ENCODE measurements at regions not wholly inside any gene's neighbourhood (a gene's known extent, or its start where the extent isn't known, plus 50 kb on each side); places are given as distances from the start of the nearest gene placed in this dataset.

DNA sequence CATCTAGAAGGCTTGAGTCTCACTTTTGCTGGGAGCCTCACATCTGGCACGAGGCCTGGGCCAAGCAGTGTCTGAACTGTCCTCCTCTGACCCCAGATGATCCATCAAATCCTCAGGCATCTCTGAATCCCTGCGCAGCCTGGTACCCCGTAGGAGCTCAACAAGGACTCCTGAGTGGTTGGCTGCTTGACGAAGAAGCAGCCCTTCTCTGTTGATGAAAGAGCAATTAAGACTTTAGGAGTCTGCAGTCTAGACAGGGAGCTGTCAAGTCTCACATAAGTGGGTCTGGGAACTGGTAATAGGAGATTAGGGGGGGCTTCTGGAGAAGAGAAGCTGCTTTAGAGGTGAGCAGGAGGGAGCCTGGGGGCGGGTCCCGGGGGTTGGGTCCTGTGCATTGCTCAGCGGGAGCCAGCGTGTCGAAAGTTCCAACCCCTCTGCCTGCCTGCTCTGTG, 326.0 kb downstream of the RPS24 start:
- BruUV-seq (replicated peaks), result no TSS peak
- no peaks in the 10 kb centered on the region for H3K79me2 ChIP-seq (ENCODE audit: insufficient read depth, low read depth, low read length)
- no peaks in the 10 kb centered on the region for H3K9me3 ChIP-seq (ENCODE audit: low read length)
- TF ChIP-seq, protein P1, sequence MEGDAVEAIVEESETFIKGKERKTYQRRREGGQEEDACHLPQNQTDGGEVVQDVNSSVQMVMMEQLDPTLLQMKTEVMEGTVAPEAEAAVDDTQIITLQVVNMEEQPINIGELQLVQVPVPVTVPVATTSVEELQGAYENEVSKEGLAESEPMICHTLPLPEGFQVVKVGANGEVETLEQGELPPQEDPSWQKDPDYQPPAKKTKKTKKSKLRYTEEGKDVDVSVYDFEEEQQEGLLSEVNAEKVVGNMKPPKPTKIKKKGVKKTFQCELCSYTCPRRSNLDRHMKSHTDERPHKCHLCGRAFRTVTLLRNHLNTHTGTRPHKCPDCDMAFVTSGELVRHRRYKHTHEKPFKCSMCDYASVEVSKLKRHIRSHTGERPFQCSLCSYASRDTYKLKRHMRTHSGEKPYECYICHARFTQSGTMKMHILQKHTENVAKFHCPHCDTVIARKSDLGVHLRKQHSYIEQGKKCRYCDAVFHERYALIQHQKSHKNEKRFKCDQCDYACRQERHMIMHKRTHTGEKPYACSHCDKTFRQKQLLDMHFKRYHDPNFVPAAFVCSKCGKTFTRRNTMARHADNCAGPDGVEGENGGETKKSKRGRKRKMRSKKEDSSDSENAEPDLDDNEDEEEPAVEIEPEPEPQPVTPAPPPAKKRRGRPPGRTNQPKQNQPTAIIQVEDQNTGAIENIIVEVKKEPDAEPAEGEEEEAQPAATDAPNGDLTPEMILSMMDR (conservative IDR thresholded peaks at IDR 0.05; ENCODE audit: low read length), result no peak
- TF ChIP-seq EZH2phosphoT487 (IDR thresholded peaks at IDR 0.05; ENCODE audit: borderline replicate concordance, low read depth, low read length), result no peak
- H2AFZ ChIP-seq (ENCODE audit: low read length), result no peak overlapping the region
- H3K4me2 ChIP-seq (ENCODE audit: low read length), result no peak overlapping the region
- ChIA-PET CTCF (ENCODE audit: unreplicated experiment) (no interaction called here), POLR2A (no interaction called here)
- H3K9me2 ChIP-seq (ENCODE audit: insufficient read depth, low read length), result no peaks in the 10 kb centered on the region
- intact Hi-C loops (cut with micrococcal nuclease; ENCODE audit: unreplicated experiment), result no loop called here
- no peaks in the 10 kb centered on the region for H3K36me3 ChIP-seq (ENCODE audit: insufficient read depth, low read length)
- H4K20me1 ChIP-seq (ENCODE audit: insufficient read depth, low read length), result no peaks in the 10 kb centered on the region
- no peak overlapping the region for H3K27ac ChIP-seq (ENCODE audit: low read depth, low read length, poor library complexity, severe bottlenecking)
- DNase-seq (ENCODE audit: low spot score), result no peak
- H3K4me3 ChIP-seq (ENCODE audit: low read depth, low read length, poor library complexity, severe bottlenecking), result no peak overlapping the region
- H3K4me1 ChIP-seq (ENCODE audit: insufficient read depth, low read length, poor library complexity, severe bottlenecking), result no peaks in the 10 kb centered on the region

DNA sequence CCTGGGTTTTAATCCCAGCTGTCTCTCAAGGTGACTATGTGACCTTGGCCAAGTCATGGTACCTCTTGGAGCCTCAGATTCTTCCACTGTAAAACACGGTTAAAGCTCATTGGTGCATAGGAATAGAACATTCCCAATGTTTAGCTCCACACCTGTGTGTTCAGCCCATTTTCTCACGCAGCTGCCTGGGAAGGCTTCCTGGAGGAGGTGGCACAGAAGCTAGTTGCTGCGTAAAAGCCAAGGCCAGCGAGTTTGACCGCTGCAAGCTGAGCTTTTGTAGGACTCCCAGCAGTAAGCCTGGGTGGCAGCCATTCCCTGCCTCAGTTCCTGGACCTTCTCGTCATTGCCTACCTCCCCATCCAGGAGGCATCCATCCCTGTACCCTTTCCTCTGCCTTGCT, 326.6 kb downstream of the RPS24 start:
- H2AFZ ChIP-seq (ENCODE audit: low read length), result no peak overlapping the region
- CTCF ChIA-PET (ENCODE audit: unreplicated experiment), result no interaction called here
- POLR2A ChIA-PET, result no interaction called here
- no peaks in the 10 kb centered on the region for H3K36me3 ChIP-seq (ENCODE audit: insufficient read depth, low read length)
- no peaks in the 10 kb centered on the region for H3K79me2 ChIP-seq (ENCODE audit: insufficient read depth, low read depth, low read length)
- no peak overlapping the region for H3K4me2 ChIP-seq (ENCODE audit: low read length)
- no peaks in the 10 kb centered on the region for H3K4me1 ChIP-seq (ENCODE audit: insufficient read depth, low read length, poor library complexity, severe bottlenecking)
- H3K4me3 ChIP-seq (ENCODE audit: low read depth, low read length, poor library complexity, severe bottlenecking), result no peak overlapping the region
- H3K9me3 ChIP-seq (ENCODE audit: low read length), result no peaks in the 10 kb centered on the region
- H4K20me1 ChIP-seq (ENCODE audit: insufficient read depth, low read length), result no peaks in the 10 kb centered on the region
- H3K27ac ChIP-seq (ENCODE audit: low read depth, low read length, poor library complexity, severe bottlenecking), result no peak overlapping the region
- BruUV-seq (replicated peaks), result no TSS peak
- TF ChIP-seq, protein P1 (conservative IDR thresholded peaks at IDR 0.05; ENCODE audit: low read length), result no peak
- TF ChIP-seq EZH2phosphoT487 (IDR thresholded peaks at IDR 0.05; ENCODE audit: borderline replicate concordance, low read depth, low read length), result no peak
- no peaks in the 10 kb centered on the region for H3K9me2 ChIP-seq (ENCODE audit: insufficient read depth, low read length)
- intact Hi-C loops (cut with micrococcal nuclease; ENCODE audit: unreplicated experiment), result no loop called here
- DNase-seq (ENCODE audit: low spot score), result no peak

GRCh38 chr10:78361031-78361430, 327.4 kb downstream of the RPS24 start:
- Histone ChIP-seq H4K20me1 (ENCODE audit: insufficient read depth, low read length) (no peaks in the 10 kb centered on the region), H3K36me3 (ENCODE audit: insufficient read depth, low read length) (no peaks in the 10 kb centered on the region), H3K4me2 (ENCODE audit: low read length) (no peak overlapping the region), H3K27ac (ENCODE audit: low read depth, low read length, poor library complexity, severe bottlenecking) (no peak overlapping the region), H3K4me1 (ENCODE audit: insufficient read depth, low read length, poor library complexity, severe bottlenecking) (no peaks in the 10 kb centered on the region), H3K9me3 (ENCODE audit: low read length) (no peaks in the 10 kb centered on the region), H3K79me2 (ENCODE audit: insufficient read depth, low read depth, low read length) (no peaks in the 10 kb centered on the region), H2AFZ (ENCODE audit: low read length) (no peak overlapping the region), H3K4me3 (ENCODE audit: low read depth, low read length, poor library complexity, severe bottlenecking) (no peak overlapping the region), H3K9me2 (ENCODE audit: insufficient read depth, low read length) (no peaks in the 10 kb centered on the region)
- TF ChIP-seq, protein P1 (conservative IDR thresholded peaks at IDR 0.05; ENCODE audit: low read length), result no peak
- no peak for TF ChIP-seq EZH2phosphoT487 (IDR thresholded peaks at IDR 0.05; ENCODE audit: borderline replicate concordance, low read depth, low read length)
- BruUV-seq (replicated peaks), result no TSS peak
- ChIA-PET POLR2A (no interaction called here), CTCF (ENCODE audit: unreplicated experiment) (no interaction called here)
- intact Hi-C loops (cut with micrococcal nuclease; ENCODE audit: unreplicated experiment), result no loop called here
- DNase-seq (ENCODE audit: low spot score), result no peak

Data from OCI-LY7 (cell line).